GM12873 (cell line): ENCODE measurements at regions not wholly inside any gene's neighbourhood (a gene's known extent, or its start where the extent isn't known, plus 50 kb on each side); places are given as distances from the start of the nearest gene placed in this dataset.

Source experiments
- CTCF ChIP-seq: IDR thresholded peaks from 2 replicates; pipeline ENCODE4 v1.5.1; 2012; ENCODE audit warnings: low read depth, mild to moderate bottlenecking, moderate library complexity, low read length, control low read depth; ENCODE audit not compliant: insufficient read depth; ENCODE audit errors: missing control alignments

GRCh38 chr14:103204852-103205540 lies 81.7 kb downstream of the TNFAIP2 start:
- no peak for TF ChIP-seq CTCF

DNA sequence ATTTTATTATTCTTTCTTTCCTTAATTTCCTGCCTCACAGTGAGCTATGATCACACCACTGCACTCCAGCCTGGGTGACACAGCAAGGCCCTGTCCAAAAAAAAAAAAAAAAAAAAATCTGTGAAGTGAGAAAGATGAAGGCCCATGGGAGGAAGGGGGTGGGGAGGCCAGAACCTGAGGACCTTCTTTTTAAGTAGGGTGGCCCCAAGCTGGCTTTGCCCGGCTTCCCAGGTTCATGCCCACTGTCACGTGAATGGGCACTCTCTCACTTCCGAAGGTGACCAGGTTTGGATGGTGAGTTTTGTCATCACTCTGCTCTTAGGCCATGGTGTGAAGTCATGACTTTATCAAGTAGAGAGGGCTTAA lies 82.3 kb downstream of the TNFAIP2 start:
- no peak for TF ChIP-seq CTCF

DNA sequence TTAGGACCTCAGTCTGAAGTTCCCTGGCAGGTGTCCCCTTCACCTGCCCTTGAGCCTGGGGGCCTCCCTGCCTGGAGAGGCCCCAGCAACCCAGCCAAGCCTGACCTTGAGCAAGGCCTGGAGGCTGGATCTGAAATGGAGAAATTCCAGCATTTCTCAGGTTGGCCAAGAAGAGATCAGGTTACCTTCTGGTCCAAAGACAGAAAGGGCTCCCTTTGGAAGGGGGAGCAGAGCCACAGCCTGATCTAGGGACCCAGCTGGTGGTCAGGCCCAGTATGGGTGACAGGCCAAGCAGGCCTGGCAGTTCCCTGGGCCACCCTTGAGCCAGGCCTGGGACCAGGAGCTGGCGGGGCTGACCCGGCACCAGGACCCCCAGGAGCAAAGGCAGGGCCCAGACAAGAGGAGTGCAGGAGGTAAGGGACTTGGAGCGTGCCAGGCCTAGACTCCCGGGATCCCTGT lies 82.8 kb downstream of the TNFAIP2 start:
- no peak for TF ChIP-seq CTCF

- no peak for TF ChIP-seq CTCF
Observed at GRCh38 chr14:103206836-103207387, 83.7 kb downstream of the TNFAIP2 start.

DNA sequence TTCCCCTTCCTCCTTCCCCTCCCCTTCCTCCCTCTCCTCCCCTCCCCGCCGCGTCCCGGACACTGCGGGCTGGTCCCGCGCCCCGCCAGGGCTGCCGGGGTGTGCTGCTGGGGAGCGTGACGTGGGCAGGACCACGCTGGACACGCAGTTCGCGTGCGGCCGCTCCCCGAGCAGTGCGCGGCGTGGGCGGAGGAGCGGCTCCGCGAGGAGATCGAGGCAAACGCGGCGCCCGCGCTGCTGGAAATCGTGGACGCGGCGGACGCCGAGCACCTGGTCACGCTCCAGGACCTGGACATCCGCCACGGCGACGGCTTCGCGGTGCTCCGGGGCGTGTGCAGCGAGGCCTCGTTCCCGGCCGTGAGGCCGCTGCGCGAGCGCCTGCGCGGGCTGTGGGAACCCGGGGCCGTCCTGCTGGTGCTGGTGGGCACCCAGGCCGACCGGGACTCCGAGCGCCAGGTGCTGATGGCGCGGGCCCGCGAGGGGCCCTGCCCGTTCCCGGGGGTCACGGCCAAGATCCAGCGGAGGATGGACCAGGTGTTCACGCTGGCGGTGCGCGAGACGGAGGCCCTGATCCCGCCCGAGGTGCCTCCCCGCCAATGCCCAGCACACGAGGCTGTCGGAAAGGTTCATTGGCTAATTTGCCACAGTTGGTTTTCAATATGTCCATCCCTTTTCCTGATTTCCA lies 84.3 kb downstream of the TNFAIP2 start:
- no peak for TF ChIP-seq CTCF

DNA sequence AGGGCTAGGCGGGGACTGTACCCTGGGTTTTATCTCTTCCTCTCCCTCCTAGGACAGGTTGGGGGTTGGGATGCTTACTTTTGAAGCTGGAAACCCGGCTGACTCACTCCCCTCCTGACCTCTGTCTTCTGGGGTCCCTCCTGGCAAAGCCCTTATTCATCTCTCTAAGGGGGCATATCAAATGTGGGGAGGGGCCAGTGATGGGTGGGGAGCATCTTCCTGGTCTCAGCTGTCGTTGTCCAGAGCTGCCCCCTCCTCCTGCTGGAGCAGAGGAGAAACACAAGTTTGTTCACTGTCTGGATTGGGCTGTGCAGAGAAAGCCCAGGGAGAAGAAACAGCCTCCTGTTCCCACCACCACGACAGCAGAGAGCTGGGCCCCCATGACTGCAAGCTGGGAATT lies 85.8 kb downstream of the TNFAIP2 start:
- no peak for TF ChIP-seq CTCF

GRCh38 chr14:103209506-103209905 lies 86.2 kb downstream of the TNFAIP2 start:
- no peak for TF ChIP-seq CTCF
